Brain microvascular endothelial cell (primary cell): ENCODE measurements at regions not wholly inside any gene's neighbourhood (a gene's known extent, or its start where the extent isn't known, plus 50 kb on each side); places are given as distances from the start of the nearest gene placed in this dataset.
"Not testable (repeated sequence)": the region's sequence is repeated elsewhere in the genome, so short reads cannot be mapped to it uniquely, and the experiment has no call there.

Experiments used
- DNase-seq: peaks from one replicate; pipeline ENCODE4 v3.0.0-alpha.2; 2020
- H3K27ac ChIP-seq: fragments of 250-450 bp; sonication (Bioruptor Pico); 2 replicates; pipeline ENCODE4 v1.5.1; 2020; ENCODE audit warnings: mild to moderate bottlenecking, moderate library complexity
- H3K27me3 ChIP-seq: fragments of 250-450 bp; sonication (Bioruptor Pico); replicated peaks from 2 replicates; pipeline ENCODE4 v1.5.1; 2020; ENCODE audit warnings: mild to moderate bottlenecking
- H3K36me3 ChIP-seq: fragments of 250-450 bp; sonication (Bioruptor Pico); replicated peaks from 2 replicates; pipeline ENCODE4 v1.5.1; 2020; ENCODE audit warnings: mild to moderate bottlenecking
- H3K4me3 ChIP-seq: 2 replicates; pipeline ENCODE4 v1.5.1; 2011; ENCODE audit warnings: low read depth, mild to moderate bottlenecking, control low read depth, low read length, moderate library complexity
- in situ Hi-C: cut with HindIII; loops from 2 replicates; pipeline ENCODE4 v1.10.0; 2017; ENCODE audit warnings: low sequenced_read_pairs, low pct_ligation_motif_present
- TF ChIP-seq, protein P1 (sequence below): IDR thresholded peaks from 2 replicates; pipeline ENCODE4 v1.5.1; 2011; ENCODE audit warnings: low read depth, mild to moderate bottlenecking, moderate library complexity, low read length, control low read depth, inconsistent platforms; ENCODE audit errors: missing control alignments

- Histone ChIP-seq H3K36me3 (no peaks in the 10 kb centered on the region), H3K27ac (no peak overlapping the region), H3K4me3 (no peak overlapping the region), H3K27me3 (no peaks in the 10 kb centered on the region)
- in situ Hi-C loops = no loop called here
- no peak for DNase-seq
- TF ChIP-seq, protein P1, sequence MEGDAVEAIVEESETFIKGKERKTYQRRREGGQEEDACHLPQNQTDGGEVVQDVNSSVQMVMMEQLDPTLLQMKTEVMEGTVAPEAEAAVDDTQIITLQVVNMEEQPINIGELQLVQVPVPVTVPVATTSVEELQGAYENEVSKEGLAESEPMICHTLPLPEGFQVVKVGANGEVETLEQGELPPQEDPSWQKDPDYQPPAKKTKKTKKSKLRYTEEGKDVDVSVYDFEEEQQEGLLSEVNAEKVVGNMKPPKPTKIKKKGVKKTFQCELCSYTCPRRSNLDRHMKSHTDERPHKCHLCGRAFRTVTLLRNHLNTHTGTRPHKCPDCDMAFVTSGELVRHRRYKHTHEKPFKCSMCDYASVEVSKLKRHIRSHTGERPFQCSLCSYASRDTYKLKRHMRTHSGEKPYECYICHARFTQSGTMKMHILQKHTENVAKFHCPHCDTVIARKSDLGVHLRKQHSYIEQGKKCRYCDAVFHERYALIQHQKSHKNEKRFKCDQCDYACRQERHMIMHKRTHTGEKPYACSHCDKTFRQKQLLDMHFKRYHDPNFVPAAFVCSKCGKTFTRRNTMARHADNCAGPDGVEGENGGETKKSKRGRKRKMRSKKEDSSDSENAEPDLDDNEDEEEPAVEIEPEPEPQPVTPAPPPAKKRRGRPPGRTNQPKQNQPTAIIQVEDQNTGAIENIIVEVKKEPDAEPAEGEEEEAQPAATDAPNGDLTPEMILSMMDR = peak; percentile 12
These were observed 317.8 kb downstream of the SH2D4B start for GRCh38 chr10:80855348-80855971.

DNA sequence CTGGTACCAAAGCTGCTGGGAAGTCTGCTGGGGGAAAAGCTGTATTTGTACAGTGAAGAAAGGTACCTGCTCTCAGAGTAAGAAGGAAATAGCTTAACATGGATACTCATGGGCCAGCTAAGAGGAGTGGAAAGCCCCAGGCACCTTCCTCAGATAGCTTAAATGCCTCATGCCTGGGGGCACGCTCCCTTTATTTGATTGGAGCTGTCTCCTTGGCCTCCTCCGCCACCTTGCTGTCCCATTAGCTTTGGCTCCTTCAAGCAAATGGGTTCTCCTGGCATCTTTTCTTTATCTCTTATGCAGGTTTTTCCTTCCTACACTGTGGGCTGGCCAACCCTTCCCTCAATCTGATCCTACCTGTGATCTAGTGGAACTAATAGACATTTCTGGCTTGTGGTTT is 318.5 kb downstream of the SH2D4B start:
- Histone ChIP-seq H3K27me3 (no peaks in the 10 kb centered on the region), H3K36me3 (no peaks in the 10 kb centered on the region), H3K4me3 (no peak overlapping the region), H3K27ac (no peak overlapping the region)
- in situ Hi-C loops = no loop called here
- TF ChIP-seq, protein P1 = no peak
- no peak for DNase-seq

GRCh38 chr10:80859279-80859678 is 321.6 kb downstream of the SH2D4B start:
- in situ Hi-C loops, H3K36me3 ChIP-seq, DNase-seq, H3K4me3 ChIP-seq, H3K27ac ChIP-seq, H3K27me3 ChIP-seq: not testable (repeated sequence)

- DNase-seq = no peak
- in situ Hi-C loops = no loop called here
- TF ChIP-seq, protein P1 = no peak
- no peak overlapping the region for H3K4me3 ChIP-seq
- no peak overlapping the region for H3K27ac ChIP-seq
- no peaks in the 10 kb centered on the region for H3K27me3 ChIP-seq
- H3K36me3 ChIP-seq = no peaks in the 10 kb centered on the region
These were observed 323.0 kb downstream of the SH2D4B start for GRCh38 chr10:80860719-80861118.

- H3K27me3 ChIP-seq = no peaks in the 10 kb centered on the region
- TF ChIP-seq, protein P1 = no peak
- no peak for DNase-seq
- H3K4me3 ChIP-seq = no peak overlapping the region
- in situ Hi-C loops = no loop called here
- H3K27ac ChIP-seq = no peak overlapping the region
- H3K36me3 ChIP-seq = no peaks in the 10 kb centered on the region
These were observed 324.2 kb downstream of the SH2D4B start for GRCh38 chr10:80861882-80862281.

DNA sequence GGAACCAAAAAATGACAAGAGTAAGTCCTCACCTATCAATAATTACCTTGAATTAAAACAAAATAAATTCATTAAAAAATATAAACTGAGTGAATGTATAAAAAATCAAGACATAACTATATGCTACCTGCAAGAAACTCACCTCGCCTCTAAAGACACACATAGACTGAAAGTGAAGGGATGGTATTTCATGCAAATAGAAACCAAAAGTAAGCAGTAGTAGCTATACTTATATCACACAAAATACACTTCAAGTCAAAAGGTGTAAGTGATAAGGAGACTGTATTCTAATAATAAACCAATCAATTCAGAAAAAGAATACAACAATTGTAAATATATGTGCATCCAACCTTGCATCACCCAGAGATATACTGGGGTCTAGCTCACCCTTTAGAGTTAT is 332.6 kb downstream of the SH2D4B start:
- TF ChIP-seq, protein P1 = no peak
- H3K36me3 ChIP-seq = no peaks in the 10 kb centered on the region
- H3K4me3 ChIP-seq = no peak overlapping the region
- in situ Hi-C loops = no loop called here
- no peak overlapping the region for H3K27ac ChIP-seq
- H3K27me3 ChIP-seq = no peaks in the 10 kb centered on the region
- no peak for DNase-seq
